Glutamatergic neuron (in vitro differentiated cells): ENCODE measurements at regions not wholly inside any gene's neighbourhood (a gene's known extent, or its start where the extent isn't known, plus 50 kb on each side); places are given as distances from the start of the nearest gene placed in this dataset.

ENCODE experiments used
- DNase-seq: peaks from one replicate; pipeline ENCODE4 v3.0.0; 2022
- H3K27ac Mint-ChIP-seq: one replicate; pipeline ENCODE4 v1.8.0; 2020; ENCODE audit warnings: mild to moderate bottlenecking, mixed read lengths, inconsistent platforms; ENCODE audit not compliant: unreplicated experiment
- H3K27me3 Mint-ChIP-seq: one replicate; pipeline ENCODE4 v1.8.0; 2020; ENCODE audit warnings: mild to moderate bottlenecking, moderate library complexity, mixed read lengths, inconsistent platforms; ENCODE audit not compliant: unreplicated experiment
- H3K36me3 Mint-ChIP-seq: one replicate; pipeline ENCODE4 v1.8.0; 2020; ENCODE audit warnings: mild to moderate bottlenecking, mixed read lengths, inconsistent platforms; ENCODE audit not compliant: unreplicated experiment
- H3K4me1 Mint-ChIP-seq: one replicate; pipeline ENCODE4 v1.8.0; 2020; ENCODE audit warnings: mild to moderate bottlenecking, low read depth, mixed read lengths, inconsistent platforms; ENCODE audit not compliant: unreplicated experiment
- H3K4me3 Mint-ChIP-seq: one replicate; pipeline ENCODE4 v1.8.0; 2020; ENCODE audit warnings: mild to moderate bottlenecking, mixed read lengths, inconsistent platforms; ENCODE audit not compliant: unreplicated experiment
- H3K9me3 Mint-ChIP-seq: one replicate; pipeline ENCODE4 v1.8.0; 2020; ENCODE audit warnings: mild to moderate bottlenecking, moderate library complexity, mixed read lengths, inconsistent platforms; ENCODE audit not compliant: unreplicated experiment
- TF ChIP-seq, protein P1 (sequence below): fragments of 200-600 bp; sonication (generic); IDR thresholded peaks from one replicate; pipeline ENCODE4 v1.5.0; 2021; ENCODE audit not compliant: partially characterized antibody, unreplicated experiment

DNA sequence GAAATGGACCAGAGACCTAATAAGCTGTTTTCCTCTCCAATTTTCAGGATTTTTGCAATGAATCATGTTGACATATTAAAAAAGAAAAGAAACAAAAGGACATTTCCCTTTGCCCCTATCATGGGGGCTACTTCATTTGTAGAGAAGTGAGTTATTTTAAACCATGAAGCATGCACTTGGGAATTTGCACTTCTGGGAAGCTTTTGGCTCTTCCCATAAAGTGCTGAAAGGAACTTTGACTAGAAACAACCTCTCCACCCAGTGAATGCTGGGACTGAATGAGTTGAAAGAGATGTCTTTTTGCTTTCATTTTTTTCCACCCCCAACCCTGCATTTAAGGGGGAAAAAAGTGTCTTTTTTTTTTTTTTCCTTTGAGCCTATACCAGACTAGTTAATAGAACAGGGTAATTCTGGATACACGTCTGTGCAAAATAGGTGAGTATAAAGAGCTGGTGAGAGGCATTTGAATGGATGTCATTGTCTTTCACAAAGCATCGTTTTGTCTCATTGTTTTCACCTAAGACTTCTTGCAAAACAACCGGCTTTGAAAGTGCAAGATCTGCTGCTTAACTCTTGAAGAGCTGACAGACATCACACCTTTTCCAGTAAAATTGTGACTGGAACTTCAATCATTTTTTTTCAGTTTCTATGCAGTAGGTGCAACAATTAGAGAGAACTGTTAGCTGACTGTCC, 138.7 kb upstream of the BACH2 start:
- Mint-ChIP-seq H3K36me3 (peaks cover 6% of the 10 kb centered on the region), H3K4me1 (peaks cover 24% of the 10 kb centered on the region), H3K27me3 (peaks cover 3% of the 10 kb centered on the region), H3K4me3 (no peak overlapping the region), H3K27ac (no peak overlapping the region), H3K9me3 (peaks cover 4% of the 10 kb centered on the region)
- DNase-seq = no peak
- TF ChIP-seq, protein P1, sequence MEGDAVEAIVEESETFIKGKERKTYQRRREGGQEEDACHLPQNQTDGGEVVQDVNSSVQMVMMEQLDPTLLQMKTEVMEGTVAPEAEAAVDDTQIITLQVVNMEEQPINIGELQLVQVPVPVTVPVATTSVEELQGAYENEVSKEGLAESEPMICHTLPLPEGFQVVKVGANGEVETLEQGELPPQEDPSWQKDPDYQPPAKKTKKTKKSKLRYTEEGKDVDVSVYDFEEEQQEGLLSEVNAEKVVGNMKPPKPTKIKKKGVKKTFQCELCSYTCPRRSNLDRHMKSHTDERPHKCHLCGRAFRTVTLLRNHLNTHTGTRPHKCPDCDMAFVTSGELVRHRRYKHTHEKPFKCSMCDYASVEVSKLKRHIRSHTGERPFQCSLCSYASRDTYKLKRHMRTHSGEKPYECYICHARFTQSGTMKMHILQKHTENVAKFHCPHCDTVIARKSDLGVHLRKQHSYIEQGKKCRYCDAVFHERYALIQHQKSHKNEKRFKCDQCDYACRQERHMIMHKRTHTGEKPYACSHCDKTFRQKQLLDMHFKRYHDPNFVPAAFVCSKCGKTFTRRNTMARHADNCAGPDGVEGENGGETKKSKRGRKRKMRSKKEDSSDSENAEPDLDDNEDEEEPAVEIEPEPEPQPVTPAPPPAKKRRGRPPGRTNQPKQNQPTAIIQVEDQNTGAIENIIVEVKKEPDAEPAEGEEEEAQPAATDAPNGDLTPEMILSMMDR = no peak

DNA sequence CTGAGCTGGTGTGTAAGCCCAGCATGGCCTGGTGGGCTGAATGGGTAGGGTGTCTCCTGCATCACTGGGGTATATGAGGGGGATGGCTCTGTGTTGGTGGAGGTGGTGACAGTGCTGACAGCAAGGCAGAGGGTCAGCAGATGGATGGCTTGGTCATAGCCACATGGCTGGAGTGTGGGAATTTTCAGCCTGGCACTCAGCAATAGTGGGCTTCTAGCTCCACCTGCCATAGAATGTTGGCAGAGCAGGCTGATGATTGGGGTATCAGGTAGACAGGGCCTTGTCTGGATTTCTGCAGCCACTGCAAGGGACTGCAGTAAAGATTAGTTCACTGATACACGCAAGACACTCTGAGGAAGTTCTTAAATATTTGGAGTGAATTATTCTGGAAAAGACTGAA, 137.5 kb upstream of the BACH2 start:
- Mint-ChIP-seq H3K4me1 (peaks cover 12% of the 10 kb centered on the region), H3K36me3 (peaks cover 15% of the 10 kb centered on the region), H3K4me3 (no peak overlapping the region), H3K9me3 (peaks cover 4% of the 10 kb centered on the region), H3K27ac (no peak overlapping the region), H3K27me3 (peaks cover 3% of the 10 kb centered on the region)
- TF ChIP-seq, protein P1 = no peak
- no peak for DNase-seq

DNA sequence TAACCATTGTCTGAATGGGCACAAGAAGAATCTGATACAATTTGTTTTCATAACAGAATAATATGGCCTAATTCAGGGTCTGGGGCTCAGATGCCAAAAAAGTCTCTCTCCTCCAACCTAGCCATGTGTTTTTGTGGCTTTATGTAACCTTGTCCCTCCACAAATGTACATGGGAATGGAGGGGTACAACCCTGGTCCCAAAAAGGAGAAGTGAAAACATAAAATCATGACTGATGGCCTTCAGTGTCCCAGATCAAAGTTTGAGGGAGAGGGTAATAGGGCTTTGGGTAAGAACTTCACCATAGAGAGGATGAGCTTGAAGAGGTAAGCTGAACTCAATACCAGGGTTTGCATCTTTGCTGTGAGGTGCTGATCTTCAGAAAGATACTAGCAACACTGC, 136.3 kb upstream of the BACH2 start:
- DNase-seq = no peak
- H3K36me3 Mint-ChIP-seq = peaks cover 18% of the 10 kb centered on the region
- no peak overlapping the region for H3K27ac Mint-ChIP-seq
- TF ChIP-seq, protein P1 = no peak
- H3K4me3 Mint-ChIP-seq = no peak overlapping the region
- peaks cover 4% of the 10 kb centered on the region for H3K9me3 Mint-ChIP-seq
- H3K27me3 Mint-ChIP-seq = peaks cover 3% of the 10 kb centered on the region
- H3K4me1 Mint-ChIP-seq = peaks cover 6% of the 10 kb centered on the region

DNA sequence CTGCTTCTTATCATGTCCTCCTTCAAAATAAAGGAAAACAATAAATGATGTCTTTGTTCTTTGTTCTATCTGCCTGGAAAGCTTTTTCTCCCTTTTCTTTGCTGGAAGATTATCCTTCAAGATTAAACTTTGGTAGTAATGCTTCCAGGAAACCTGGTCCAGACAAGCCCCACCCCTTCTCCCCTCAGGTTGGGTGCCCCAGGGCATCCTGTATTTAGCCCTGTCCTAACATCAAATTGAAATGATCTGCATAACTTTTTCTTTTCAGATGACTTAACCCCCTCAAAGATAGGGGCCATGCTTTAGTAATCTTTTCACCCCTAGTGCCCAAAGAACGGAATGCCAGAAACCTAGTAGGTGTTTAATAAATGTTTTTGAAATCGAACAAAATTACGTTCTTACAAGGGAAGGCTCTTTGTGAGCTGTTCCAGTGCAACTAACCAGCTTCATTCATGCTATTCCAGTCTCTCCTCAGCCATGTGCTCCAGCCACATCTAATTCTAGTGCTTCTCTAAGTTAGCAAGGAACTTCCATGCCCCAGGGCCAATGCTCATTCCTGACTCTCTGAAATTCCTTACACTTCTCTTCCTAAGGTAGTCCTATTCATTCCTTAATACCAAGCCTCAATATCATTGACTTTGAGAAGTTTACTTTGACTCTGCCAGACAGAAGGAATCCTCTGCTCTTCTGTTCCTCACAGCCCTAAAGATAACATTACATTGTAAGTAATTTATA, 135.6 kb upstream of the BACH2 start:
- Mint-ChIP-seq H3K4me1 (peaks cover 1% of the 10 kb centered on the region), H3K27ac (no peak overlapping the region), H3K4me3 (no peak overlapping the region), H3K27me3 (peaks cover 3% of the 10 kb centered on the region), H3K9me3 (peaks cover 4% of the 10 kb centered on the region), H3K36me3 (peaks cover 18% of the 10 kb centered on the region)
- TF ChIP-seq, protein P1 = no peak
- no peak for DNase-seq

DNA sequence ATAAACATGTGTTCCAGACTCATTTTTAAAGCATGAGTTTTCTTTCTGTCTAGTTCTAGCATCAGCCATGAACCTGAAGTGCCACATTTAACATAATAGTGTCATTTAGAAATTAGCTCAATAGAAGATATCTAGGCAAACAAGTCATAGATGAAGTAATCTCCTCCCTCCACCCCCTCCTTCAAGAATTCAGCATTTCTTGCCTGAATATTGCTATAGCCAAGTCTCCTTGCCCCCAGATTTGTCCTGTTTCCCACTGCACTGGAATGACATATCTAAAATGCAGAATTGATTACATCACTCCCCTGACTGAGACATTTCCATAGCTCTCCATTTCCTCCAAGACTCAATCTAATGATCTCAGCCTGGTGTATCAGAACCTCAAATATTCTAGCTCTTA, 134.9 kb upstream of the BACH2 start:
- DNase-seq = no peak
- TF ChIP-seq, protein P1 = no peak
- Mint-ChIP-seq H3K4me1 (peaks cover 1% of the 10 kb centered on the region), H3K27me3 (peaks cover 3% of the 10 kb centered on the region), H3K4me3 (no peak overlapping the region), H3K9me3 (peaks cover 4% of the 10 kb centered on the region), H3K27ac (no peak overlapping the region), H3K36me3 (peaks cover 18% of the 10 kb centered on the region)
